Subcutaneous abdominal adipose tissue (tissue), 5 donors: ENCODE measurements at regions not wholly inside any gene's neighbourhood (a gene's known extent, or its start where the extent isn't known, plus 50 kb on each side); places are given as distances from the start of the nearest gene placed in this dataset.

Experiments used
- H3K27ac ChIP-seq: one replicate; pipeline ENCODE4 v1.7.0; 2013; ENCODE audit warnings: low read depth, mild to moderate bottlenecking, inconsistent platforms, low read length, moderate library complexity
- H3K27me3 ChIP-seq, 5 donors: one replicate each; pipeline ENCODE4 v1.7.0; 2013; ENCODE audit warnings: low read length in 5 of 5, inconsistent platforms in 1 of 5; ENCODE audit not compliant: control insufficient read depth in 5 of 5, insufficient read depth in 4 of 5
- H3K36me3 ChIP-seq, 5 donors: one replicate each; pipeline ENCODE4 v1.7.0; 2013; ENCODE audit warnings: low read length in 5 of 5; ENCODE audit not compliant: control insufficient read depth in 5 of 5, insufficient read depth in 5 of 5
- H3K4me1 ChIP-seq, 5 donors: one replicate each; pipeline ENCODE4 v1.7.0; 2013; ENCODE audit warnings: low read length in 5 of 5, mild to moderate bottlenecking in 3 of 5, moderate library complexity in 1 of 5; ENCODE audit not compliant: control insufficient read depth in 5 of 5, insufficient read depth in 5 of 5
- H3K4me3 ChIP-seq, 5 donors: one replicate each; pipeline ENCODE4 v1.7.0; 2013; ENCODE audit warnings: low read length in 5 of 5, low read depth in 1 of 5
- H3K9ac ChIP-seq, 5 donors: one replicate each; pipeline ENCODE4 v1.7.0; 2013; ENCODE audit warnings: low read length in 5 of 5, mild to moderate bottlenecking in 4 of 5, moderate library complexity in 3 of 5
- H3K9me3 ChIP-seq, 5 donors: one replicate each; pipeline ENCODE4 v1.7.0; 2013; ENCODE audit warnings: low read length in 5 of 5; ENCODE audit not compliant: control insufficient read depth in 5 of 5
- donor health status: healthy.
- donor health status: healthy.
- donor health status: healthy.
- donor health status: healthy.
- donor health status: healthy.

GRCh38 chr4:45317276-45317675 lies 590.9 kb upstream of the GNPDA2 start:
- H3K27me3 ChIP-seq: no peaks in the 10 kb centered on the region
- H3K9me3 ChIP-seq: no peaks in the 10 kb centered on the region
- no peak overlapping the region for H3K4me3 ChIP-seq
- peaks cover 0 to 17% (median 3%) of the 10 kb centered on the region in 5 donors for H3K4me1 ChIP-seq
- no peak overlapping the region for H3K9ac ChIP-seq
- no peaks in the 10 kb centered on the region for H3K36me3 ChIP-seq
- no peak overlapping the region for H3K27ac ChIP-seq

GRCh38 chr4:45316257-45316656 lies 589.9 kb upstream of the GNPDA2 start:
- H3K4me1 ChIP-seq: peaks cover 0 to 17% (median 3%) of the 10 kb centered on the region in 5 donors
- H3K36me3 ChIP-seq: no peaks in the 10 kb centered on the region
- no peaks in the 10 kb centered on the region for H3K9me3 ChIP-seq
- no peak overlapping the region for H3K4me3 ChIP-seq
- no peak overlapping the region for H3K9ac ChIP-seq
- H3K27me3 ChIP-seq: no peaks in the 10 kb centered on the region
- no peak overlapping the region for H3K27ac ChIP-seq

GRCh38 chr4:45302828-45303227 lies 576.5 kb upstream of the GNPDA2 start:
- Histone ChIP-seq H3K27me3 (no peaks in the 10 kb centered on the region), H3K4me3 (no peak overlapping the region), H3K27ac (no peak overlapping the region), H3K9ac (no peak overlapping the region), H3K9me3 (no peaks in the 10 kb centered on the region), H3K4me1 (no peaks in the 10 kb centered on the region), H3K36me3 (no peaks in the 10 kb centered on the region)

- no peak overlapping the region for H3K4me3 ChIP-seq
- no peak overlapping the region for H3K9ac ChIP-seq
- H3K9me3 ChIP-seq: peaks cover 0 to 10% (median 5%) of the 10 kb centered on the region in 5 donors
- no peaks in the 10 kb centered on the region for H3K27me3 ChIP-seq
- H3K4me1 ChIP-seq: no peaks in the 10 kb centered on the region
- no peaks in the 10 kb centered on the region for H3K36me3 ChIP-seq
- no peak overlapping the region for H3K27ac ChIP-seq
Measured at GRCh38 chr4:45294464-45294863, 568.1 kb upstream of the GNPDA2 start.

- H3K9me3 ChIP-seq: peaks cover 0 to 10% (median 5%) of the 10 kb centered on the region in 5 donors
- H3K36me3 ChIP-seq: no peaks in the 10 kb centered on the region
- no peak overlapping the region for H3K9ac ChIP-seq
- H3K4me1 ChIP-seq: no peaks in the 10 kb centered on the region
- H3K27me3 ChIP-seq: no peaks in the 10 kb centered on the region
- no peak overlapping the region for H3K27ac ChIP-seq
- no peak overlapping the region for H3K4me3 ChIP-seq
Measured at GRCh38 chr4:45293335-45293734, 567.0 kb upstream of the GNPDA2 start.

- Histone ChIP-seq H3K9ac (no peak overlapping the region), H3K27me3 (no peaks in the 10 kb centered on the region), H3K4me1 (no peaks in the 10 kb centered on the region), H3K9me3 (peaks cover 0 to 10% (median 5%) of the 10 kb centered on the region in 5 donors), H3K4me3 (no peak overlapping the region), H3K36me3 (no peaks in the 10 kb centered on the region), H3K27ac (no peak overlapping the region)
Measured at GRCh38 chr4:45292844-45293243, 566.5 kb upstream of the GNPDA2 start.

GRCh38 chr4:45284400-45285085 lies 558.2 kb upstream of the GNPDA2 start:
- H3K9me3 ChIP-seq: peaks cover 0 to 3% (median 0%) of the 10 kb centered on the region in 5 donors
- H3K4me3 ChIP-seq: no peak overlapping the region
- H3K36me3 ChIP-seq: no peaks in the 10 kb centered on the region
- no peak overlapping the region for H3K27ac ChIP-seq
- H3K4me1 ChIP-seq: no peaks in the 10 kb centered on the region
- H3K9ac ChIP-seq: no peak overlapping the region
- no peaks in the 10 kb centered on the region for H3K27me3 ChIP-seq

- peaks cover 0 to 3% (median 0%) of the 10 kb centered on the region in 5 donors for H3K9me3 ChIP-seq
- no peaks in the 10 kb centered on the region for H3K36me3 ChIP-seq
- no peaks in the 10 kb centered on the region for H3K4me1 ChIP-seq
- H3K27ac ChIP-seq: no peak overlapping the region
- H3K9ac ChIP-seq: no peak overlapping the region
- H3K27me3 ChIP-seq: no peaks in the 10 kb centered on the region
- no peak overlapping the region for H3K4me3 ChIP-seq
Measured at GRCh38 chr4:45283352-45283751, 557.0 kb upstream of the GNPDA2 start.

- Histone ChIP-seq H3K27me3 (no peaks in the 10 kb centered on the region), H3K36me3 (no peaks in the 10 kb centered on the region), H3K4me3 (no peak overlapping the region), H3K4me1 (no peaks in the 10 kb centered on the region), H3K9me3 (peaks cover 0 to 3% (median 0%) of the 10 kb centered on the region in 5 donors), H3K27ac (no peak overlapping the region), H3K9ac (no peak overlapping the region)
Measured at GRCh38 chr4:45280121-45280520, 553.8 kb upstream of the GNPDA2 start.

GRCh38 chr4:45275862-45276261 lies 549.5 kb upstream of the GNPDA2 start:
- Histone ChIP-seq H3K9me3 (no peaks in the 10 kb centered on the region), H3K4me1 (no peaks in the 10 kb centered on the region), H3K9ac (no peak overlapping the region), H3K27me3 (no peaks in the 10 kb centered on the region), H3K27ac (no peak overlapping the region), H3K4me3 (no peak overlapping the region), H3K36me3 (no peaks in the 10 kb centered on the region)
